HepG2 (cell line): ENCODE measurements at regions not wholly inside any gene's neighbourhood (a gene's known extent, or its start where the extent isn't known, plus 50 kb on each side); places are given as distances from the start of the nearest gene placed in this dataset.

ENCODE experiments used
- ATAC-seq: fragments of 200-7000 bp; cut with Tn5 transposase; 3 replicates; pipeline ENCODE4 v1.9.1; 2020; ENCODE audit warnings: mild to moderate bottlenecking, moderate library complexity
- BruUV-seq: library from RNA; stranded (reverse); fragments of 400-500 nt; replicated peaks from 2 replicates; lab custom pipeline; 2021; lab: Mats Ljungman, UMichigan
- CTCF ChIA-PET: fragments of 300-600 bp; formaldehyde crosslinking; extraction: SDS; loops from one replicate; lab custom pipeline; 2021; ENCODE audit warnings: low total read pairs, inconsistent platforms, low intra/inter-chr PET ratio; lab: Yijun Ruan, JAX
- POLR2A ChIA-PET: fragments of 350-600 bp; sonication (Branson Sonifier 250); formaldehyde crosslinking; loops from one replicate; lab custom pipeline; 2020; ENCODE audit warnings: antibody characterized with exemption, inconsistent platforms; lab: Yijun Ruan, JAX
- DNase-seq: peaks from one replicate; pipeline ENCODE4 v3.0.0-alpha.2; 2015; ENCODE audit warnings: low spot score
- FAIRE-seq: peaks from 3 replicates; lab custom pipeline; 2011; peaks lifted over from hg19 to GRCh38; lab: Jason Lieb, UNC
- H2AFZ ChIP-seq: one replicate; pipeline ENCODE4 v1.6.1; 2011; ENCODE audit warnings: low read length, inconsistent platforms
- H3K27ac ChIP-seq: fragments of 300-600 bp; 3 replicates; pipeline ENCODE4 v1.8.0; 2011; ENCODE audit warnings: mixed run types, mild to moderate bottlenecking, mixed read lengths, low read length, inconsistent platforms; ENCODE audit not compliant: insufficient read depth; ENCODE audit errors: extremely low read length
- H3K27me3 ChIP-seq, 2 experiments: fragments of 200-600 bp in 1 of 2; 2 replicates in 1 of 2; 3 replicates in 1 of 2; pipeline versions ENCODE4 v1.6.0 to v1.8.0; 2011; ENCODE audit warnings: low read length in 2 of 2, mild to moderate bottlenecking in 2 of 2, moderate library complexity in 2 of 2, inconsistent platforms in 1 of 2; ENCODE audit not compliant: insufficient read depth in 2 of 2, control insufficient read depth in 1 of 2
- H3K36me3 ChIP-seq, 2 experiments: fragments of 200-600 bp in 1 of 2; replicated peaks in 1 of 2; 2 replicates in 1 of 2; 3 replicates in 1 of 2; pipeline versions ENCODE4 v1.5.1 to v1.8.0; 2011; ENCODE audit warnings: low read length in 2 of 2, inconsistent platforms in 1 of 2; ENCODE audit not compliant: insufficient read depth in 2 of 2, control insufficient read depth in 1 of 2
- H3K4me1 ChIP-seq: 2 replicates; pipeline ENCODE4 v1.5.1; 2012; ENCODE audit warnings: low read length, inconsistent platforms; ENCODE audit not compliant: insufficient read depth
- H3K4me2 ChIP-seq: 2 replicates; pipeline ENCODE4 v1.6.0; 2011; ENCODE audit warnings: low read depth, low read length, inconsistent platforms
- H3K4me3 ChIP-seq, 3 experiments: fragments of 200-600 bp in 1 of 3; sonication (generic), shearing (Covaris generic) in 1 of 3; replicated peaks in 1 of 3; 2 replicates each; pipeline ENCODE4 v1.5.1; 2011 to 2016; ENCODE audit warnings: low read length in 3 of 3, inconsistent platforms in 2 of 3, low read depth in 2 of 3, mild to moderate bottlenecking in 2 of 3, control low read depth in 1 of 3, mixed read lengths in 1 of 3; ENCODE audit not compliant: insufficient read depth in 1 of 3
- H3K79me2 ChIP-seq: one replicate; pipeline ENCODE4 v1.6.1; 2011; ENCODE audit warnings: low read length, inconsistent platforms; ENCODE audit not compliant: insufficient read depth
- H3K9ac ChIP-seq: 2 replicates; pipeline ENCODE4 v1.6.0; 2011; ENCODE audit warnings: mild to moderate bottlenecking, low read depth, low read length, inconsistent platforms; ENCODE audit not compliant: insufficient read depth
- H3K9me3 ChIP-seq: 2 replicates; pipeline ENCODE4 v1.5.1; 2012; ENCODE audit warnings: mild to moderate bottlenecking, low read length
- H4K20me1 ChIP-seq: 2 replicates; pipeline ENCODE4 v1.6.0; 2011; ENCODE audit warnings: inconsistent platforms, mild to moderate bottlenecking, low read length, moderate library complexity; ENCODE audit not compliant: insufficient read depth
- AHR ChIP-seq: IDR thresholded peaks from 2 replicates; pipeline ENCODE4 v1.6.1; 2018; ENCODE audit warnings: missing genetic modification reagents, missing compliant biosample characterization
- ATM ChIP-seq: fragments of 450-650 bp; IDR thresholded peaks from 2 replicates; pipeline ENCODE4 v1.7.1; 2017; ENCODE audit warnings: mild to moderate bottlenecking, borderline replicate concordance
- BRF2 ChIP-seq: sonication (generic); formaldehyde crosslinking; IDR thresholded peaks from 2 replicates; pipeline ENCODE4 v1.8.1; 2022; ENCODE audit warnings: mild to moderate bottlenecking, missing genetic modification reagents
- MED13 ChIP-seq: sonication (generic); formaldehyde crosslinking; IDR thresholded peaks from 2 replicates; pipeline ENCODE4 v1.5.0; 2020; ENCODE audit warnings: missing genetic modification reagents
- REL ChIP-seq: sonication (generic); formaldehyde crosslinking; conservative IDR thresholded peaks from 2 replicates; pipeline ENCODE4 v1.8.0; 2022; ENCODE audit warnings: mild to moderate bottlenecking, missing genetic modification reagents, moderate library complexity
- SRY ChIP-seq: sonication (generic); formaldehyde crosslinking; IDR thresholded peaks from 2 replicates; pipeline ENCODE4 v1.8.0; 2022; ENCODE audit warnings: mild to moderate bottlenecking, missing genetic modification reagents
- YY1 ChIP-seq: IDR thresholded peaks from 2 replicates; pipeline ENCODE4 v1.6.1; 2011; ENCODE audit warnings: low read length, low read depth, moderate library complexity, mild to moderate bottlenecking; ENCODE audit not compliant: insufficient read depth, insufficient replicate concordance
- ZFP36L2 ChIP-seq: sonication (generic); formaldehyde crosslinking; IDR thresholded peaks from 2 replicates; pipeline ENCODE4 v1.4.0; 2020; ENCODE audit warnings: missing genetic modification reagents
- ZNF543 ChIP-seq: sonication (generic); formaldehyde crosslinking; IDR thresholded peaks from 2 replicates; pipeline ENCODE4 v1.4.0; 2020; ENCODE audit warnings: mild to moderate bottlenecking, missing genetic modification reagents
- ZNF577 ChIP-seq: sonication (generic); formaldehyde crosslinking; IDR thresholded peaks from 2 replicates; pipeline ENCODE4 v1.4.0; 2020; ENCODE audit warnings: mild to moderate bottlenecking, low read depth, missing genetic modification reagents, borderline replicate concordance
- ZNF747 ChIP-seq: sonication (generic); formaldehyde crosslinking; IDR thresholded peaks from 2 replicates; pipeline ENCODE4 v1.8.1; 2023; ENCODE audit warnings: missing genetic modification reagents, mild to moderate bottlenecking, borderline replicate concordance
- ZNF775 ChIP-seq: sonication (generic); formaldehyde crosslinking; IDR thresholded peaks from 2 replicates; pipeline ENCODE4 v1.4.0; 2020; ENCODE audit warnings: missing genetic modification reagents, mild to moderate bottlenecking, moderate library complexity, borderline replicate concordance
- WGBS: methylation state at CpG from one replicate; pipeline ENCODE4 v1.1.6; 2017; ENCODE audit warnings: low lambda C conversion rate; 5-methylcytosine and 5-hydroxymethylcytosine counted together
- in situ Hi-C: cut with HindIII; loops from 2 replicates; pipeline ENCODE4 v1.10.0; 2017; ENCODE audit warnings: low pct_unique_long_range_greater_than_20kb; ENCODE audit not compliant: extremely low pct_ligation_motif_present
- intact Hi-C: fragments of 100-400 bp; cut with micrococcal nuclease; formaldehyde crosslinking; loops from one replicate; pipeline ENCODE4 v1.10.0; 2022; ENCODE audit not compliant: unreplicated experiment
- TF ChIP-seq, protein P1 (sequence below): IDR thresholded peaks from 2 replicates; pipeline ENCODE4 v1.6.1; 2016; ENCODE audit warnings: missing biosample characterization, missing genetic modification reagents, low read depth
- TF ChIP-seq, protein P2 (sequence below): sonication (generic); formaldehyde crosslinking; IDR thresholded peaks from 2 replicates; pipeline ENCODE4 v1.4.0; 2020; ENCODE audit warnings: missing genetic modification reagents, borderline replicate concordance
- TF ChIP-seq, protein P3 (sequence below): sonication (generic); formaldehyde crosslinking; IDR thresholded peaks from 2 replicates; pipeline ENCODE4 v1.4.0; 2020; ENCODE audit warnings: missing genetic modification reagents

DNA sequence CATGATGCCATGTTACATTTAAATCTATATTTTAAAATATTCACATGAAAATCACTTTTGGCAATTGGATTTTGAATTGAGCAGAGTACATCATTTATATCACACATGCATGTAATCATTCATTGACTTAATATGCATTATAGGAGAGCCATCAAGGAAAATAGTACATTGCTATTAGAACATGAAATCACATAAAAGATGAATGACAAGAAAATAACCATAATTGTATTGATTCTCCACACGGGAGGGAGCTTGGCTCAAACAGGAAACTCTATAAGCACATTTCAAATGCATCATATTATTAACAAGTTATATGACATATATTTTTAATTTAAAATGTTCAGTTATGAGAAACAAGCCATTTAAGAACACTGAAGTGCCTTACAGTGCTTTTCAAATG is 208.6 kb upstream of the PRR20A start:
- Histone ChIP-seq H3K9ac (no peak overlapping the region), H2AFZ (no peak overlapping the region), H3K27ac (no peak overlapping the region), H3K4me1 (no peaks in the 10 kb centered on the region), H4K20me1 (no peaks in the 10 kb centered on the region), H3K36me3 (no peaks in the 10 kb centered on the region), H3K27me3 (no peaks in the 10 kb centered on the region), H3K79me2 (no peaks in the 10 kb centered on the region), H3K9me3 (peaks cover 61% of the 10 kb centered on the region), H3K4me2 (no peak overlapping the region), H3K4me3 (no peak overlapping the region)
- POLR2A ChIA-PET, result no interaction called here
- CTCF ChIA-PET, result no interaction called here
- TF ChIP-seq ATM (no peak), MED13 (no peak), ZNF747 (no peak), REL (no peak), ZNF577 (CRISPR knock-in tag) (no peak), AHR (CRISPR knock-in tag) (no peak), YY1 (no peak), SRY (CRISPR knock-in tag) (no peak), BRF2 (CRISPR knock-in tag) (no peak), ZFP36L2 (no peak), ZNF543 (no peak), ZNF775 (CRISPR knock-in tag) (no peak)
- TF ChIP-seq, protein P1, sequence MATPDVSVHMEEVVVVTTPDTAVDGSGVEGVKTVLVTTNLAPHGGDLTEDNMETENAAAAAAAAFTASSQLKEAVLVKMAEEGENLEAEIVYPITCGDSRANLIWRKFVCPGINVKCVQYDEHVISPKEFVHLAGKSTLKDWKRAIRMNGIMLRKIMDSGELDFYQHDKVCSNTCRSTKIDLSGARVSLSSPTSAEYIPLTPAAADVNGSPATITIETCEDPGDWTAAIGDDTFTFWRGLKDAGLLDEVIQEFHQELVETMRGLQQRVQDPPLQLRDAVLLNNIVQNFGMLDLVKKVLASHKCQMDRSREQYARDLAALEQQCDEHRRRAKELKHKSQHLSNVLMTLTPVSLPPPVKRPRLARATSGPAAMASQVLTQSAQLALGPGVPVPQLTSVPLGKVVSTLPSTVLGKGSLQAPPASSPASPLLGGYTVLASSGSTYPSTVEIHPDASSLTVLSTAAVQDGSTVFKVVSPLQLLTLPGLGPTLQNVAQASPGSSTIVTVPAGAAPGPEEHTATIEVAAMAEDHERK (CRISPR knock-in tag), result no peak
- TF ChIP-seq, protein P2, sequence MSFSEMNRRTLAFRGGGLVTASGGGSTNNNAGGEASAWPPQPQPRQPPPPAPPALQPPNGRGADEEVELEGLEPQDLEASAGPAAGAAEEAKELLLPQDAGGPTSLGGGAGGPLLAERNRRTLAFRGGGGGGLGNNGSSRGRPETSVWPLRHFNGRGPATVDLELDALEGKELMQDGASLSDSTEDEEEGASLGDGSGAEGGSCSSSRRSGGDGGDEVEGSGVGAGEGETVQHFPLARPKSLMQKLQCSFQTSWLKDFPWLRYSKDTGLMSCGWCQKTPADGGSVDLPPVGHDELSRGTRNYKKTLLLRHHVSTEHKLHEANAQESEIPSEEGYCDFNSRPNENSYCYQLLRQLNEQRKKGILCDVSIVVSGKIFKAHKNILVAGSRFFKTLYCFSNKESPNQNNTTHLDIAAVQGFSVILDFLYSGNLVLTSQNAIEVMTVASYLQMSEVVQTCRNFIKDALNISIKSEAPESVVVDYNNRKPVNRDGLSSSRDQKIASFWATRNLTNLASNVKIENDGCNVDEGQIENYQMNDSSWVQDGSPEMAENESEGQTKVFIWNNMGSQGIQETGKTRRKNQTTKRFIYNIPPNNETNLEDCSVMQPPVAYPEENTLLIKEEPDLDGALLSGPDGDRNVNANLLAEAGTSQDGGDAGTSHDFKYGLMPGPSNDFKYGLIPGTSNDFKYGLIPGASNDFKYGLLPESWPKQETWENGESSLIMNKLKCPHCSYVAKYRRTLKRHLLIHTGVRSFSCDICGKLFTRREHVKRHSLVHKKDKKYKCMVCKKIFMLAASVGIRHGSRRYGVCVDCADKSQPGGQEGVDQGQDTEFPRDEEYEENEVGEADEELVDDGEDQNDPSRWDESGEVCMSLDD (CRISPR knock-in tag), result no peak
- TF ChIP-seq, protein P3, sequence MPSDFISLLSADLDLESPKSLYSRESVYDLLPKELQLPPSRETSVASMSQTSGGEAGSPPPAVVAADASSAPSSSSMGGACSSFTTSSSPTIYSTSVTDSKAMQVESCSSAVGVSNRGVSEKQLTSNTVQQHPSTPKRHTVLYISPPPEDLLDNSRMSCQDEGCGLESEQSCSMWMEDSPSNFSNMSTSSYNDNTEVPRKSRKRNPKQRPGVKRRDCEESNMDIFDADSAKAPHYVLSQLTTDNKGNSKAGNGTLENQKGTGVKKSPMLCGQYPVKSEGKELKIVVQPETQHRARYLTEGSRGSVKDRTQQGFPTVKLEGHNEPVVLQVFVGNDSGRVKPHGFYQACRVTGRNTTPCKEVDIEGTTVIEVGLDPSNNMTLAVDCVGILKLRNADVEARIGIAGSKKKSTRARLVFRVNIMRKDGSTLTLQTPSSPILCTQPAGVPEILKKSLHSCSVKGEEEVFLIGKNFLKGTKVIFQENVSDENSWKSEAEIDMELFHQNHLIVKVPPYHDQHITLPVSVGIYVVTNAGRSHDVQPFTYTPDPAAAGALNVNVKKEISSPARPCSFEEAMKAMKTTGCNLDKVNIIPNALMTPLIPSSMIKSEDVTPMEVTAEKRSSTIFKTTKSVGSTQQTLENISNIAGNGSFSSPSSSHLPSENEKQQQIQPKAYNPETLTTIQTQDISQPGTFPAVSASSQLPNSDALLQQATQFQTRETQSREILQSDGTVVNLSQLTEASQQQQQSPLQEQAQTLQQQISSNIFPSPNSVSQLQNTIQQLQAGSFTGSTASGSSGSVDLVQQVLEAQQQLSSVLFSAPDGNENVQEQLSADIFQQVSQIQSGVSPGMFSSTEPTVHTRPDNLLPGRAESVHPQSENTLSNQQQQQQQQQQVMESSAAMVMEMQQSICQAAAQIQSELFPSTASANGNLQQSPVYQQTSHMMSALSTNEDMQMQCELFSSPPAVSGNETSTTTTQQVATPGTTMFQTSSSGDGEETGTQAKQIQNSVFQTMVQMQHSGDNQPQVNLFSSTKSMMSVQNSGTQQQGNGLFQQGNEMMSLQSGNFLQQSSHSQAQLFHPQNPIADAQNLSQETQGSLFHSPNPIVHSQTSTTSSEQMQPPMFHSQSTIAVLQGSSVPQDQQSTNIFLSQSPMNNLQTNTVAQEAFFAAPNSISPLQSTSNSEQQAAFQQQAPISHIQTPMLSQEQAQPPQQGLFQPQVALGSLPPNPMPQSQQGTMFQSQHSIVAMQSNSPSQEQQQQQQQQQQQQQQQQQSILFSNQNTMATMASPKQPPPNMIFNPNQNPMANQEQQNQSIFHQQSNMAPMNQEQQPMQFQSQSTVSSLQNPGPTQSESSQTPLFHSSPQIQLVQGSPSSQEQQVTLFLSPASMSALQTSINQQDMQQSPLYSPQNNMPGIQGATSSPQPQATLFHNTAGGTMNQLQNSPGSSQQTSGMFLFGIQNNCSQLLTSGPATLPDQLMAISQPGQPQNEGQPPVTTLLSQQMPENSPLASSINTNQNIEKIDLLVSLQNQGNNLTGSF, result no peak
- FAIRE-seq, result no peak
- intact Hi-C loops, result no loop called here
- in situ Hi-C loops, result no loop called here
- ATAC-seq, result no peak
- no TSS peak for BruUV-seq
- no peak for DNase-seq
- WGBS, result 0% methylated on average over 1 of the region's 1 CpG
